Suppressor macrophage (primary cell): ENCODE measurements at regions not wholly inside any gene's neighbourhood (a gene's known extent, or its start where the extent isn't known, plus 50 kb on each side); places are given as distances from the start of the nearest gene placed in this dataset.
"Not testable (repeated sequence)": the region's sequence is repeated elsewhere in the genome, so short reads cannot be mapped to it uniquely, and the experiment has no call there.

Source experiments
- DNase-seq, 4 experiments: peaks; one replicate each; pipeline ENCODE4 v3.0.0-alpha.2; 2020 to 2022

- DNase-seq: no peak
Observed at GRCh38 chr5:45062044-45062443, 253.3 kb downstream of the MRPS30 start.

- no peak for DNase-seq
Observed at GRCh38 chr5:45081082-45081481, 272.3 kb downstream of the MRPS30 start.

GRCh38 chr5:45089870-45090269 lies 281.1 kb downstream of the MRPS30 start:
- no peak for DNase-seq

- DNase-seq: no peak
Observed at GRCh38 chr5:45093377-45093776, 284.6 kb downstream of the MRPS30 start.

- DNase-seq: no peak
Observed at GRCh38 chr5:45094876-45095440, 286.2 kb downstream of the MRPS30 start.

GRCh38 chr5:45098483-45098882 lies 289.7 kb downstream of the MRPS30 start:
- DNase-seq: no peak

- DNase-seq: no peak
Observed at GRCh38 chr5:45101146-45101545, 292.4 kb downstream of the MRPS30 start.

- DNase-seq: no peak
Observed at GRCh38 chr5:45105491-45105994, 296.8 kb downstream of the MRPS30 start.

GRCh38 chr5:45109062-45109461 lies 300.3 kb downstream of the MRPS30 start:
- no peak for DNase-seq

GRCh38 chr5:45109636-45110035 lies 300.9 kb downstream of the MRPS30 start:
- no peak for DNase-seq

GRCh38 chr5:45110399-45110798 lies 301.7 kb downstream of the MRPS30 start:
- no peak for DNase-seq

- no peak for DNase-seq
Observed at GRCh38 chr5:45113726-45114125, 305.0 kb downstream of the MRPS30 start.

GRCh38 chr5:45132972-45133371 lies 324.2 kb downstream of the MRPS30 start:
- DNase-seq: no peak

GRCh38 chr5:45162974-45163373 lies 354.2 kb downstream of the MRPS30 start:
- DNase-seq: no peak

- DNase-seq: no peak
Observed at GRCh38 chr5:45171563-45171962, 362.8 kb downstream of the MRPS30 start.

GRCh38 chr5:45172634-45173033 lies 363.9 kb downstream of the MRPS30 start:
- not testable (repeated sequence) for DNase-seq

- DNase-seq: no peak
Observed at GRCh38 chr5:45179686-45180085, 370.9 kb downstream of the MRPS30 start.

- DNase-seq: no peak
Observed at GRCh38 chr5:45189042-45189441, 380.3 kb downstream of the MRPS30 start.

GRCh38 chr5:45189481-45189880 lies 380.7 kb downstream of the MRPS30 start:
- DNase-seq: no peak

- no peak for DNase-seq
Observed at GRCh38 chr5:45195026-45195425, 386.3 kb downstream of the MRPS30 start.
